Upper lobe of left lung (tissue), 4 donors: ENCODE measurements at regions not wholly inside any gene's neighbourhood (a gene's known extent, or its start where the extent isn't known, plus 50 kb on each side); places are given as distances from the start of the nearest gene placed in this dataset.
"Not testable (repeated sequence)": the region's sequence is repeated elsewhere in the genome, so short reads cannot be mapped to it uniquely, and the experiment has no call there.

Source experiments
- POLR2A ChIP-seq, 4 donors: fragments of 450-650 bp; IDR thresholded peaks; one replicate each; pipeline ENCODE4 v1.5.1; 2016 to 2017; ENCODE audit warnings: antibody characterized with exemption in 4 of 4, mild to moderate bottlenecking in 2 of 4
- TF ChIP-seq, protein P1 (sequence below), 6 experiments: fragments of 450-650 bp in 4 of 6; fragments of 200-600 bp in 2 of 6; sonication (generic) in 2 of 6; IDR thresholded peaks; one replicate each; pipeline ENCODE4 v1.5.1; 2016 to 2019; ENCODE audit warnings: antibody characterized with exemption in 6 of 6

DNA sequence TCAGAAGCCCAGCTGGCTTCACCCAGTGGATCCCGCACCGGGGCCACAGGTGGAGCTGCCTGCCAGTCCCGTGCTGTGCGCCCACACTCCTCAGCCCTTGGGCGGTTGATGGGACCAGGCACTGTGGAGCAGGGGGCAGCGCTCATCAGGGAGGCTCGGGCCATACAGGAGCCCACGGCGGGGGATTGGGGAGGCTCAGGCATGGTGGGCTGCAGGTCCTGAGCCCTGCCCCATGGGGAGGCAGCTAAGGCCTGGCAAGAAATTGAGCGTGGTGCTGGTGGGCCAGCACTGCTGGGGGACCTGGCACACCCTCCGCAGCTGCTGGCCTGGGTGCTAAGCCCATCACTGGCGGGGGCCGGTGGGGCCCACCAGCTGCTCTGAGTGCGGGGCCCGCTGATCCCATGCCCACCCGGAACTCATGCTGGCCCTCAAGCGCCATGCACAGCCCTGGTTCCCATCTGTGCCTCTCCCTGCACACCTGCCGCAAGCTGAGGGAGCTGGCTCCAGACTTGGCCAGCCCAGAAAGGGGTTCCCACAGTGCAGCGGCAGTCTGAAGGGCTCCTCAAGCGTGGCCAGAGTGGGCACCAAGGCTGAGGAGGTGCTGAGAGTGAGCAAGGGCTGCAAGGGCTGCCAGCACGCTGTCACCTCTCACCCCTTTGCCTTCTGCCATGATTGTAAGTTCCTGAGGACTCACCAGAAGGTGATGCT, 705.1 kb downstream of the STPG2 start:
- TF ChIP-seq, protein P1, sequence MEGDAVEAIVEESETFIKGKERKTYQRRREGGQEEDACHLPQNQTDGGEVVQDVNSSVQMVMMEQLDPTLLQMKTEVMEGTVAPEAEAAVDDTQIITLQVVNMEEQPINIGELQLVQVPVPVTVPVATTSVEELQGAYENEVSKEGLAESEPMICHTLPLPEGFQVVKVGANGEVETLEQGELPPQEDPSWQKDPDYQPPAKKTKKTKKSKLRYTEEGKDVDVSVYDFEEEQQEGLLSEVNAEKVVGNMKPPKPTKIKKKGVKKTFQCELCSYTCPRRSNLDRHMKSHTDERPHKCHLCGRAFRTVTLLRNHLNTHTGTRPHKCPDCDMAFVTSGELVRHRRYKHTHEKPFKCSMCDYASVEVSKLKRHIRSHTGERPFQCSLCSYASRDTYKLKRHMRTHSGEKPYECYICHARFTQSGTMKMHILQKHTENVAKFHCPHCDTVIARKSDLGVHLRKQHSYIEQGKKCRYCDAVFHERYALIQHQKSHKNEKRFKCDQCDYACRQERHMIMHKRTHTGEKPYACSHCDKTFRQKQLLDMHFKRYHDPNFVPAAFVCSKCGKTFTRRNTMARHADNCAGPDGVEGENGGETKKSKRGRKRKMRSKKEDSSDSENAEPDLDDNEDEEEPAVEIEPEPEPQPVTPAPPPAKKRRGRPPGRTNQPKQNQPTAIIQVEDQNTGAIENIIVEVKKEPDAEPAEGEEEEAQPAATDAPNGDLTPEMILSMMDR (IDR thresholded peaks at IDR 0.05) = not testable (repeated sequence)
- not testable (repeated sequence) for TF ChIP-seq POLR2A (IDR thresholded peaks at IDR 0.05)
